ENCODE measurements at regions not wholly inside any gene's neighbourhood (a gene's known extent, or its start where the extent isn't known, plus 50 kb on each side); places are given as distances from the start of the nearest gene placed in this dataset.

DNA sequence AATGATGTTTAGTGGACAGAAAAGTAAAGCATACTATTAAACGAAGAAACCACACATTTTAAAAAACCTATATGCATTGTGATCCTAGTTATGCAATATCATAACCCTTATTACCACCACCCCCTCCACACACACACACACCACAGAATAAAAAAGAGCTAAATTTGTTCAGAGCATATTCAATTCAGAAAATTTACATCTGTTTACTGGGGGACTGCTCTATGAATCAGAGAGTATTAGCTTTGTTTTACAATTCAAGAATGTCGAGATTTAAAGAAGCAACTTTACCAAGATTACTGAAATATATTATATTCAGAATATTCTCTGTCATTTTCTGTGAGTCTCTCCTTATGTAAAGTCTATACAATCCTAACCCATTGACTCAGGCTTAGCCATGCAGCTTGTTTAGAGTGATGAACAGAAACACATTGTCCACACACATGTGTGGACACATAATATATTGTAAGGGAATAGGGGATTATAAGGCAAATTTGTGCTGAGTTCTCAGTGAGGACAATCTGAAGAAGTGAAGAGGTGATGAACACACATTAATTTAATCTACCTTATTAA, 369.6 kb upstream of the MARCKS start:
- 91 to 96% methylated on average over 2 of the region's 2 CpGs for WGBS, 2 donors

DNA sequence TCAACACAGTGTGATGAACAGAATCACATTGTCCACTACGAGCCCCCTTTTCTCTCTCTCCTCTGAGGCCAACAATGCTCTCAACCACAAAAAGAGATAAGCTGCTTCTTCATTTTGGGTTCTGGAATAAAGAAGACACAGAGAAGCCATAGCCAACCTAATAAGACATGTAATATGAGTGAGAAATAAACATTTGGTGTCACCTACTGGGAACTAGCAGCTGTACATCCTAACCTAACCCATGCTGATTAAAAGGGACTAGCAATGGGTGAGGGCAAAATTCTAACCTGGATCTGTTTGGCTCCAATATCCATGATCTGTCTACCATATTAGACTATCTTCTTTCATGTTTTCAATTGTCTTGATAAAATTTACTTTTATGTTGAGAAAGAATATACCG, 369.1 kb upstream of the MARCKS start:
- no peaks in the 10 kb centered on the region for H3K9me3 ChIP-seq
- WGBS, 2 donors, result 90 to 98% methylated on average over 2 of the region's 2 CpGs
- intact Hi-C loops (cut with DNase I), result no loop called here
- no peaks in the 10 kb centered on the region for H3K36me3 ChIP-seq
- H3K4me3 ChIP-seq, result no peak overlapping the region
- no peaks in the 10 kb centered on the region for H3K27me3 ChIP-seq
- ATAC-seq (no peak), DNase-seq (no peak)
- peaks cover 0 to 4% (median 0%) of the 10 kb centered on the region in 9 donors for H3K4me1 ChIP-seq
- peak in 1 of 9 donors; percentile 21 for TF ChIP-seq CTCF (IDR thresholded peaks at IDR 0.05)
- H3K27ac ChIP-seq, result no peak overlapping the region

More for the DNA sequence above, 369.6 kb upstream of the MARCKS start:
- DNase-seq (no peak), ATAC-seq (no peak)
- H3K27me3 ChIP-seq, result no peaks in the 10 kb centered on the region
- no peaks in the 10 kb centered on the region for H3K9me3 ChIP-seq
- no peak for TF ChIP-seq CTCF (IDR thresholded peaks at IDR 0.05)
- H3K27ac ChIP-seq, result no peak overlapping the region
- peaks cover 0 to 4% (median 0%) of the 10 kb centered on the region in 9 donors for H3K4me1 ChIP-seq
- H3K4me3 ChIP-seq, result no peak overlapping the region
- no peaks in the 10 kb centered on the region for H3K36me3 ChIP-seq
- intact Hi-C loops (cut with DNase I), result no loop called here

DNA sequence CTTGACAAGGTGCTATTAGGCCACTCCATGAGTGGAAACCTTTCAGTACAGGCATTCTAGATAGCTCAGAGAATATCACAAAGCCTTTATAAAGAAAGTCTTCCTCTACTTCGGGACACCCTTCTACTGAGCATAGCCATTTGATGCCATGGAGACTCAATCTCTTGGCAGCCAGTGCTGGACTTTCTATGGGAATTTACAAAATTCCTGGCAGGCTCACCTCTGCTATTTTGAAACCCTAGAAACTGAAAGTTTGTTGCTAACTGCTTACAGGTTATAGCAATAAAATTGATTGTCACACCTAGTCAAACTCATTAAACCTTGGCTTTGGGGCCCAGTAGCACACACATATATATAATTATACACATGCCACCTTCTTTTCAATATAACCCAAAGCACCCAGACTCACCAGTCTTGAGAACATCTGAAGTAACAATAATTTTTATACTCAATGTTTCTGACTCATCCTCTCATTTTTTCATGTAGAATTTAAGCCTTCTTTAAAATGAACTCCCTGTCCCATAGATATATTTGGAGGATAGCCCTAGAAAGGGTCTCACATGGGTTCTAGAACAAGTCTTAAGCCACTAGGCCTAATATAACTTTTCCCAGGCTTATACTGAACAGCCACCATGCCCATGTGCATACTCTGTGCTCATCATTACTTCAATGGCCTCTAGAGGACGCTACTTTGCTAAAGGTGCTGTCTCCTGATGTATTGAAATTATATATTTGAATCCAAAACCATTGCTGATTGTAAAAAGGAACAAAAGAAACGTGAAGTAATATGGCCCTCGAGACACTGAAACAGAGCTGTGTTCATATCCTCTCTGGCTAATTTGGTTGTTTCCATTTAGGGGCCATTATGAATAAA, 368.1 kb upstream of the MARCKS start:
- DNase-seq (no peak), ATAC-seq (no peak)
- Histone ChIP-seq H3K36me3 (no peaks in the 10 kb centered on the region), H3K9me3 (no peaks in the 10 kb centered on the region), H3K27me3 (no peaks in the 10 kb centered on the region), H3K4me1 (peaks cover 0 to 4% (median 0%) of the 10 kb centered on the region in 9 donors), H3K27ac (peak overlapping the region in 1 of 10 donors; percentile 5), H3K4me3 (no peak overlapping the region)
- intact Hi-C loops (cut with DNase I), result no loop called here
- no peak for TF ChIP-seq CTCF (IDR thresholded peaks at IDR 0.05)
- WGBS, 2 donors, result 58 to 64% methylated on average over 4 of the region's 4 CpGs

GRCh38 chr6:113489952-113490746, 367.0 kb upstream of the MARCKS start:
- no peaks in the 10 kb centered on the region for H3K36me3 ChIP-seq
- no peak overlapping the region for H3K4me3 ChIP-seq
- no peak for TF ChIP-seq CTCF (IDR thresholded peaks at IDR 0.05)
- no peaks in the 10 kb centered on the region for H3K9me3 ChIP-seq
- intact Hi-C loops (cut with DNase I), result no loop called here
- WGBS, 2 donors, result 75 to 81% methylated on average over 1 of the region's 1 CpG
- DNase-seq (no peak), ATAC-seq (no peak)
- peaks cover 0 to 4% (median 0%) of the 10 kb centered on the region in 9 donors for H3K4me1 ChIP-seq
- H3K27me3 ChIP-seq, result no peaks in the 10 kb centered on the region
- peak overlapping the region in 1 of 10 donors; percentile 5 for H3K27ac ChIP-seq
